IMR-90 (cell line): ENCODE measurements at regions not wholly inside any gene's neighbourhood (a gene's known extent, or its start where the extent isn't known, plus 50 kb on each side); places are given as distances from the start of the nearest gene placed in this dataset.

Source experiments
- ATAC-seq: fragments of 200-7000 bp; cut with Tn5 transposase; 2 replicates; pipeline ENCODE4 v1.9.1; 2020; ENCODE audit warnings: low read depth, mild to moderate bottlenecking, moderate library complexity
- BruUV-seq: library from RNA; stranded (reverse); fragments of 400-500 nt; replicated peaks from 2 replicates; lab custom pipeline; 2021; lab: Mats Ljungman, UMichigan
- CTCF ChIA-PET: fragments of 300-600 bp; formaldehyde crosslinking; extraction: SDS; loops from one replicate; lab custom pipeline; 2021; ENCODE audit warnings: antibody characterized with exemption; lab: Yijun Ruan, JAX
- POLR2A ChIA-PET: fragments of 300-600 bp; sonication (Branson Sonifier 250); formaldehyde crosslinking; loops from one replicate; lab custom pipeline; 2022; ENCODE audit warnings: antibody characterized with exemption; ENCODE audit not compliant: unreplicated experiment; lab: Charles Lee
- DNase-seq: peaks from one replicate; pipeline ENCODE4 v3.0.0; 2013
- H2AFZ ChIP-seq: replicated peaks from 2 replicates; pipeline ENCODE3; 2013; ENCODE audit warnings: low read length, mild to moderate bottlenecking; ENCODE audit not compliant: poor library complexity
- H2AK5ac ChIP-seq: 2 replicates; pipeline ENCODE4 v1.6.1; 2013; ENCODE audit warnings: low read depth, low read length, inconsistent platforms
- H2AK9ac ChIP-seq: replicated peaks from 2 replicates; pipeline ENCODE3; 2013; ENCODE audit warnings: mild to moderate bottlenecking, low read depth, low read length, moderate library complexity; ENCODE audit not compliant: poor library complexity
- H2BK120ac ChIP-seq: 2 replicates; pipeline ENCODE4 v1.6.1; 2013; ENCODE audit warnings: low read depth, low read length, inconsistent platforms
- H2BK15ac ChIP-seq: 3 replicates; pipeline ENCODE4 v1.6.1; 2013; ENCODE audit warnings: low read depth, low read length, inconsistent platforms
- H2BK20ac ChIP-seq: 2 replicates; pipeline ENCODE4 v1.6.1; 2013; ENCODE audit warnings: low read depth, mild to moderate bottlenecking, inconsistent platforms, low read length, moderate library complexity
- H2BK5ac ChIP-seq: 2 replicates; pipeline ENCODE4 v1.6.1; 2013; ENCODE audit warnings: mild to moderate bottlenecking, low read depth, low read length, inconsistent platforms; ENCODE audit not compliant: poor library complexity, severe bottlenecking
- H3K14ac ChIP-seq: replicated peaks from 2 replicates; pipeline ENCODE4 v1.6.1; 2013; ENCODE audit warnings: low read depth, low read length, inconsistent platforms
- H3K18ac ChIP-seq: 2 replicates; pipeline ENCODE4 v1.6.1; 2013; ENCODE audit warnings: low read depth, low read length, control low read depth
- H3K23ac ChIP-seq: 2 replicates; pipeline ENCODE4 v1.6.1; 2013; ENCODE audit warnings: low read depth, low read length, inconsistent platforms
- H3K27ac ChIP-seq: 2 replicates; pipeline ENCODE4 v1.5.1; 2013; ENCODE audit warnings: mild to moderate bottlenecking, control low read depth, low read length; ENCODE audit not compliant: insufficient read depth
- H3K27me3 ChIP-seq: 2 replicates; pipeline ENCODE4 v1.6.1; 2013; ENCODE audit warnings: low read length; ENCODE audit not compliant: control insufficient read depth, insufficient read depth
- H3K36me3 ChIP-seq: 2 replicates; pipeline ENCODE4 v1.6.1; 2013; ENCODE audit warnings: low read length, mixed read lengths; ENCODE audit not compliant: control insufficient read depth, insufficient read depth
- H3K4ac ChIP-seq: 2 replicates; pipeline ENCODE4 v1.6.1; 2013; ENCODE audit warnings: low read depth, low read length, inconsistent platforms
- H3K4me1 ChIP-seq: 2 replicates; pipeline ENCODE4 v1.6.1; 2013; ENCODE audit warnings: low read length, mixed read lengths; ENCODE audit not compliant: control insufficient read depth, insufficient read depth
- H3K4me2 ChIP-seq: 2 replicates; pipeline ENCODE4 v1.6.1; 2013; ENCODE audit warnings: low read depth, mild to moderate bottlenecking, control low read depth, low read length, moderate library complexity
- H3K4me3 ChIP-seq: 2 replicates; pipeline ENCODE4 v1.5.1; 2013; ENCODE audit warnings: low read depth, mild to moderate bottlenecking, control low read depth, low read length, moderate library complexity; ENCODE audit not compliant: insufficient read depth
- H3K56ac ChIP-seq: 2 replicates; pipeline ENCODE4 v1.6.1; 2013; ENCODE audit warnings: low read length, inconsistent platforms; ENCODE audit not compliant: insufficient read depth; ENCODE audit errors: extremely low read depth
- H3K79me1 ChIP-seq, 2 experiments: 2 replicates each; pipeline ENCODE4 v1.6.1; 2013; ENCODE audit warnings: low read length in 2 of 2, inconsistent platforms in 1 of 2, low read depth in 1 of 2
- H3K9ac ChIP-seq: 2 replicates; pipeline ENCODE4 v1.6.1; 2013; ENCODE audit warnings: low read depth, low read length, control low read depth
- H3K9me1 ChIP-seq: 2 replicates; pipeline ENCODE4 v1.6.1; 2013; ENCODE audit warnings: low read length, inconsistent platforms; ENCODE audit not compliant: insufficient read depth
- H3K9me3 ChIP-seq: 2 replicates; pipeline ENCODE4 v1.6.1; 2013; ENCODE audit warnings: low read length; ENCODE audit not compliant: control insufficient read depth, insufficient read depth
- H4K20me1 ChIP-seq: 2 replicates; pipeline ENCODE4 v1.6.1; 2013; ENCODE audit warnings: low read length, inconsistent platforms; ENCODE audit not compliant: insufficient read depth
- H4K5ac ChIP-seq: 2 replicates; pipeline ENCODE4 v1.6.1; 2013; ENCODE audit warnings: mild to moderate bottlenecking, low read depth, low read length, control low read depth
- H4K8ac ChIP-seq, 2 experiments: 2 replicates each; pipeline ENCODE4 v1.6.1; 2013; ENCODE audit warnings: low read depth in 2 of 2, low read length in 2 of 2, control low read depth in 1 of 2, inconsistent platforms in 1 of 2
- H4K91ac ChIP-seq: 2 replicates; pipeline ENCODE4 v1.6.1; 2013; ENCODE audit warnings: low read depth, low read length, inconsistent platforms; ENCODE audit not compliant: insufficient read depth
- BHLHE40 ChIP-seq: fragments of 150-350 bp; IDR thresholded peaks from 2 replicates; pipeline ENCODE4 v1.6.1; 2016; ENCODE audit warnings: mild to moderate bottlenecking, low read depth, low read length
- CEBPB ChIP-seq: IDR thresholded peaks from 2 replicates; pipeline ENCODE4 v1.6.1; 2012; ENCODE audit warnings: low read depth, low read length, improper control_type of control experiment
- FOS ChIP-seq: fragments of 150-350 bp; IDR thresholded peaks from 2 replicates; pipeline ENCODE4 v1.6.1; 2016; ENCODE audit warnings: low read depth, low read length
- MAFK ChIP-seq: IDR thresholded peaks from 2 replicates; pipeline ENCODE4 v1.6.1; 2012; ENCODE audit warnings: low read depth, low read length, improper control_type of control experiment
- MXI1 ChIP-seq: IDR thresholded peaks from 2 replicates; pipeline ENCODE4 v1.6.1; 2012; ENCODE audit warnings: low read depth, mild to moderate bottlenecking, low read length, moderate library complexity, borderline replicate concordance
- NFE2L2 ChIP-seq: fragments of 150-350 bp; IDR thresholded peaks from 2 replicates; pipeline ENCODE4 v1.6.1; 2016; ENCODE audit warnings: low read depth, mild to moderate bottlenecking, low read length
- RAD21 ChIP-seq: IDR thresholded peaks from 2 replicates; pipeline ENCODE4 v1.6.1; 2012; ENCODE audit warnings: low read length, improper control_type of control experiment
- RFX5 ChIP-seq: IDR thresholded peaks from 2 replicates; pipeline ENCODE4 v1.8.0; 2012; ENCODE audit warnings: low read depth, mild to moderate bottlenecking, low read length, moderate library complexity
- WGBS, 2 experiments: methylation state at CpG; one replicate each; pipeline versions ENCODE4 v1.1.5 to v1.1.7; 2013; ENCODE audit warnings: missing lambda C conversion rate in 2 of 2; ENCODE audit not compliant: insufficient read length in 1 of 2; ENCODE audit errors: extremely low coverage in 2 of 2; 5-methylcytosine and 5-hydroxymethylcytosine counted together
- dilution Hi-C: fragments of 300-500 bp; cut with HindIII; formaldehyde crosslinking; loops from one replicate; pipeline ENCODE4 v1.14.3; 2018; ENCODE audit warnings: low sequenced_read_pairs; ENCODE audit not compliant: unreplicated experiment
- in situ Hi-C: fragments of 300-500 bp; cut with MboI; formaldehyde crosslinking; loops from 3 replicates; pipeline ENCODE4 v1.14.3; 2019; ENCODE audit warnings: low sequenced_read_pairs, inconsistent platforms, mixed read lengths
- intact Hi-C: fragments of 100-400 bp; cut with micrococcal nuclease; formaldehyde crosslinking; loops from 2 replicates; pipeline ENCODE4 v1.10.0; 2022
- TF ChIP-seq, protein P1 (sequence below): conservative IDR thresholded peaks from 2 replicates; pipeline ENCODE4 v1.5.1; 2012; ENCODE audit warnings: mild to moderate bottlenecking, low read depth, low read length, improper control_type of control experiment
- TF ChIP-seq, protein P2 (sequence below): fragments of 150-350 bp; IDR thresholded peaks from 2 replicates; pipeline ENCODE4 v1.6.1; 2017; ENCODE audit warnings: mild to moderate bottlenecking, antibody characterized with exemption, low read length, low read depth

DNA sequence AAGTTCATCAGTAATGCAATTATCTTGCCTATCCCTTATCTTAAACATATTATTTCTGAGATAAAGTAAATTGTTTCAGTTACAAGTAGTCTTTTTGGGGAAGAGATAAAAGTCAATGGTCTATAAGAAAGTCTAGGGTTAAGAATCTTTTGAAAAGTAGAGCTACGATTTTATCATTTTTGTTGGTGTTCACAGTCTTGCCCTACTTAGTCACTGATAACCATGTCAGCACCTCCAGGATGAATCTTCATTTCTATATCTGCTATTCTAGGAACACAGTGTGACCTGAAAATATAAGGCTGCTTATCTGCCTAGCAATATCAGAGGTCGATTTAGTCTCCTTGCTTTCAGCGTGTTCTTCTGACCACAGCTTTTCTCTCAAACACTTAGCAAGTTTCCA lies 1676.5 kb upstream of the PRR20A start:
- Histone ChIP-seq H2AFZ (no peak overlapping the region), H3K27ac (no peak overlapping the region), H3K4me2 (no peak overlapping the region), H2AK9ac (no peak overlapping the region), H3K27me3 (no peaks in the 10 kb centered on the region), H4K20me1 (no peaks in the 10 kb centered on the region), H3K4ac (no peak overlapping the region), H3K36me3 (no peaks in the 10 kb centered on the region), H3K56ac (no peak overlapping the region), H2BK5ac (no peak overlapping the region), H2BK20ac (no peak overlapping the region), H3K4me1 (no peaks in the 10 kb centered on the region), H3K23ac (no peak overlapping the region), H4K8ac (no peak overlapping the region), H2AK5ac (no peak overlapping the region), H3K14ac (no peak overlapping the region), H4K5ac (no peak overlapping the region), H3K4me3 (no peak overlapping the region), H2BK120ac (no peak overlapping the region), H3K79me1 (no peaks in the 10 kb centered on the region), H3K9ac (no peak overlapping the region), H3K9me1 (no peaks in the 10 kb centered on the region), H4K91ac (no peak overlapping the region), H3K9me3 (no peaks in the 10 kb centered on the region), H2BK15ac (no peak overlapping the region), H3K18ac (no peak overlapping the region)
- ChIA-PET CTCF (interaction anchor here (0.8 kb wide), 1 partner anchor 11 kb away, joined by 3 read pairs; no protein-coding TSS in a partner anchor), POLR2A (no interaction called here)
- TF ChIP-seq MAFK, result no peak
- TF ChIP-seq, protein P1, sequence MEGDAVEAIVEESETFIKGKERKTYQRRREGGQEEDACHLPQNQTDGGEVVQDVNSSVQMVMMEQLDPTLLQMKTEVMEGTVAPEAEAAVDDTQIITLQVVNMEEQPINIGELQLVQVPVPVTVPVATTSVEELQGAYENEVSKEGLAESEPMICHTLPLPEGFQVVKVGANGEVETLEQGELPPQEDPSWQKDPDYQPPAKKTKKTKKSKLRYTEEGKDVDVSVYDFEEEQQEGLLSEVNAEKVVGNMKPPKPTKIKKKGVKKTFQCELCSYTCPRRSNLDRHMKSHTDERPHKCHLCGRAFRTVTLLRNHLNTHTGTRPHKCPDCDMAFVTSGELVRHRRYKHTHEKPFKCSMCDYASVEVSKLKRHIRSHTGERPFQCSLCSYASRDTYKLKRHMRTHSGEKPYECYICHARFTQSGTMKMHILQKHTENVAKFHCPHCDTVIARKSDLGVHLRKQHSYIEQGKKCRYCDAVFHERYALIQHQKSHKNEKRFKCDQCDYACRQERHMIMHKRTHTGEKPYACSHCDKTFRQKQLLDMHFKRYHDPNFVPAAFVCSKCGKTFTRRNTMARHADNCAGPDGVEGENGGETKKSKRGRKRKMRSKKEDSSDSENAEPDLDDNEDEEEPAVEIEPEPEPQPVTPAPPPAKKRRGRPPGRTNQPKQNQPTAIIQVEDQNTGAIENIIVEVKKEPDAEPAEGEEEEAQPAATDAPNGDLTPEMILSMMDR, result no peak
- no peak for TF ChIP-seq MXI1
- TF ChIP-seq RAD21, result no peak
- no peak for TF ChIP-seq CEBPB
- no peak for TF ChIP-seq BHLHE40
- no peak for TF ChIP-seq FOS
- TF ChIP-seq, protein P2, sequence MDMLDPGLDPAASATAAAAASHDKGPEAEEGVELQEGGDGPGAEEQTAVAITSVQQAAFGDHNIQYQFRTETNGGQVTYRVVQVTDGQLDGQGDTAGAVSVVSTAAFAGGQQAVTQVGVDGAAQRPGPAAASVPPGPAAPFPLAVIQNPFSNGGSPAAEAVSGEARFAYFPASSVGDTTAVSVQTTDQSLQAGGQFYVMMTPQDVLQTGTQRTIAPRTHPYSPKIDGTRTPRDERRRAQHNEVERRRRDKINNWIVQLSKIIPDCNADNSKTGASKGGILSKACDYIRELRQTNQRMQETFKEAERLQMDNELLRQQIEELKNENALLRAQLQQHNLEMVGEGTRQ, result no peak
- TF ChIP-seq NFE2L2, result no peak
- TF ChIP-seq RFX5, result no peak
- in situ Hi-C loops, result no loop called here
- no TSS peak for BruUV-seq
- no peak for ATAC-seq
- WGBS, 2 experiments, result no CpG with 5 or more reads among the region's 3 CpGs
- no peak for DNase-seq
- dilution Hi-C loops, result no loop called here
- intact Hi-C loops, result no loop called here
